Gastrocnemius medialis (tissue), 4 donors: ENCODE measurements at regions not wholly inside any gene's neighbourhood (a gene's known extent, or its start where the extent isn't known, plus 50 kb on each side); places are given as distances from the start of the nearest gene placed in this dataset.

Experiments used
- POLR2A ChIP-seq, 2 donors: fragments of 450-650 bp; IDR thresholded peaks; one replicate each; pipeline ENCODE4 v1.6.1; 2017; ENCODE audit warnings: antibody characterized with exemption in 2 of 2, mild to moderate bottlenecking in 2 of 2, moderate library complexity in 2 of 2
- TF ChIP-seq, protein P1 (sequence below), 5 experiments: fragments of 450-650 bp in 3 of 5; fragments of 200-600 bp in 2 of 5; sonication (generic) in 2 of 5; IDR thresholded peaks in 4 of 5; conservative IDR thresholded peaks in 1 of 5; 1 replicate in 4 of 5; 2 replicates in 1 of 5; pipeline ENCODE4 v1.5.1; 2016 to 2019; ENCODE audit warnings: antibody characterized with exemption in 5 of 5, mild to moderate bottlenecking in 3 of 5, moderate library complexity in 3 of 5

DNA sequence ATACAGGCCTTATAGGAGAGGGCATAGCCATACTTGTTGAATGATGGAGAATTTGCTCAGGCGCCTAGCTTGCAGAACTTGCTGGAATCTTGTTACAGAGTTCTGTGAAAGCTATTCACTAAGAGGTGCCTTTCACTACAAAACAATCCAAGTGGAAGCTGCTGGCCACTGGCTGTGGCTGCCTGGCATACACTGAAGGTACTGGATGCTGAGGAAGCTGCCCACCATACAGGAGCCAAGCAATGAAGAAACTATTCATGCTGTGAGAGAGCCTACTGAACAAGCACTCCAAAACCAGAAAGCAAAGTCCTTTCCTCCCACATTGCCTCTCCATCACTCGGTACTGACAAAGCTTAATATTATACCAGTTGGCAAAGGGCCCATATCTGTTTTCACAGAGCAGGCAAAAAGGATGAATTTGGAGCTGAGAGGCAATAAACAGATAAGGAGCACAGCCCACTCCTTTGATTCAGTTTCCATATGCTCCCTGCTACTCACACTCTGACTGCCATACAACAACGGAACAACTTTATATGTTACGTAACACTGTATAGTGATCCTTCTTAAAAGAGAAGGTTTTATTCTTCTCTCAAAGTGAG, 192.6 kb upstream of the ALCAM start:
- TF ChIP-seq, protein P1, sequence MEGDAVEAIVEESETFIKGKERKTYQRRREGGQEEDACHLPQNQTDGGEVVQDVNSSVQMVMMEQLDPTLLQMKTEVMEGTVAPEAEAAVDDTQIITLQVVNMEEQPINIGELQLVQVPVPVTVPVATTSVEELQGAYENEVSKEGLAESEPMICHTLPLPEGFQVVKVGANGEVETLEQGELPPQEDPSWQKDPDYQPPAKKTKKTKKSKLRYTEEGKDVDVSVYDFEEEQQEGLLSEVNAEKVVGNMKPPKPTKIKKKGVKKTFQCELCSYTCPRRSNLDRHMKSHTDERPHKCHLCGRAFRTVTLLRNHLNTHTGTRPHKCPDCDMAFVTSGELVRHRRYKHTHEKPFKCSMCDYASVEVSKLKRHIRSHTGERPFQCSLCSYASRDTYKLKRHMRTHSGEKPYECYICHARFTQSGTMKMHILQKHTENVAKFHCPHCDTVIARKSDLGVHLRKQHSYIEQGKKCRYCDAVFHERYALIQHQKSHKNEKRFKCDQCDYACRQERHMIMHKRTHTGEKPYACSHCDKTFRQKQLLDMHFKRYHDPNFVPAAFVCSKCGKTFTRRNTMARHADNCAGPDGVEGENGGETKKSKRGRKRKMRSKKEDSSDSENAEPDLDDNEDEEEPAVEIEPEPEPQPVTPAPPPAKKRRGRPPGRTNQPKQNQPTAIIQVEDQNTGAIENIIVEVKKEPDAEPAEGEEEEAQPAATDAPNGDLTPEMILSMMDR (IDR thresholded peaks at IDR 0.05 in 4 of 5, conservative IDR thresholded peaks at IDR 0.05 in 1 of 5), result no peak
- TF ChIP-seq POLR2A (IDR thresholded peaks at IDR 0.05), result no peak
